ENCODE measurements at regions not wholly inside any gene's neighbourhood (a gene's known extent, or its start where the extent isn't known, plus 50 kb on each side); places are given as distances from the start of the nearest gene placed in this dataset.

- TF ChIP-seq CTCF (IDR thresholded peaks at IDR 0.05 in 4 of 5, conservative IDR thresholded peaks at IDR 0.05 in 1 of 5), result no peak
- TF ChIP-seq POLR2A (IDR thresholded peaks at IDR 0.05), result no peak
Observed at GRCh38 chr9:1668441-1668840, 346.7 kb upstream of the SMARCA2 start.
